IPS DF 4.7 (cell line): ENCODE measurements at regions not wholly inside any gene's neighbourhood (a gene's known extent, or its start where the extent isn't known, plus 50 kb on each side); places are given as distances from the start of the nearest gene placed in this dataset.

Source experiments
- DNase-seq: peaks from one replicate; pipeline ENCODE4 v3.0.0-alpha.2; 2013; ENCODE audit warnings: low spot score; ENCODE audit errors: extremely low read depth

- DNase-seq, result no peak
Observed at GRCh38 chr5:125130591-125130990, 384.2 kb upstream of the ZNF608 start.

DNA sequence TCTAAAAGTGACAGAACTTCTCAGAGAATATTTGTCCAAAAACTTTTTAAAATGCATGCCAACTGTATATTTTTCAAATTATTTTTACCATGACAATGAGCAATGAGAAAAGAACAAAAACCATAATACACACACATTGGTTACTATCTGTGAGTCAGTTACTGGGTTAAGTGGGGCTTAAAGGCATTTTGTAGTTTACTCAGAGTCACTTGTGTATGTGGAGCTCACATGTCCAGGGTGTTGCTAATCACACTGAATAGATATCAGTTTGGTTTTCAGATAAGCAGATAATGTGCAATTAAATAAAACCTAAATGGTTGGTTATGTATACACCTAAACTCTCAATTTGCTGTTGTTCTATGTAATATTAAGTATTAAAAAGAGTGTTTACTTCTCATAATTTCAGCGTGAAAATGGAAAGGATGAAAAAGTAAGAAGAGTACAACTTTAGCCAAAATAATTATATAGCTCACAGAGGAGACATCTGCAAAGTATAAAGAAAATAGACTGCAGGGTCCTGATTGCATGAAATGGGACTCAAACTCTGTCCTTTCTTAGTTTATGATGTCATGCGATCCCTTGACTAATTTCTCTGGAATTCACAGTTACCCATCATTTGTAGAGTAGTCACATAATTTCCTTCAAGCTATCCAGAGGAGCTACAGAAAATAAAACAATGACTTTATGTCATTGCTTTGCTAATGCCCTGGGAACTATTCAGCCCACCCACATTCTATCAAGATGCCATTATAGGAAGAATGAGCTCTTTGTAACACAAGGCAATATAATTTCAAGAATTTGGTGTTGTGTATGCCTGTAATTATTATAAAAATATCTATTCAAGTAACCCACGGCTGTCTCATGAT, 388.0 kb upstream of the ZNF608 start:
- no peak for DNase-seq

DNA sequence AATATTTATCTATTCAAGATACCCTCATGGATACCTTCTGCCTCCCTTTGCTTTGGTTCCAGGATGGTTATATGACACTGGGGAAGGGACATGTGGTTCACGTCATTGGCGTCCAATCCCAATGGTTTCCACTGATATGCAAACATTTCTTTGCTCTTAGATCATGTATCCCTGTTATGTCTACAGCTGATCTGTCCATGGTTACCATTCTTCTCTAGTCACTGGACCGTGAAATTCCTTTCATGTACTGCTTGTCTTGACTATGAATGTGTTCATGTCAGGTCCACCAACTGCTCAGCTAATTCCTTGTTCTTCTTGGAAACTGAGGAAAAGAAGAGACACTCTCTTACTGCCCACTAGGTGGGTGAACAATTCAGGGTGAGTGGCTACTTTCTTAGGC, 391.1 kb upstream of the ZNF608 start:
- no peak for DNase-seq

DNA sequence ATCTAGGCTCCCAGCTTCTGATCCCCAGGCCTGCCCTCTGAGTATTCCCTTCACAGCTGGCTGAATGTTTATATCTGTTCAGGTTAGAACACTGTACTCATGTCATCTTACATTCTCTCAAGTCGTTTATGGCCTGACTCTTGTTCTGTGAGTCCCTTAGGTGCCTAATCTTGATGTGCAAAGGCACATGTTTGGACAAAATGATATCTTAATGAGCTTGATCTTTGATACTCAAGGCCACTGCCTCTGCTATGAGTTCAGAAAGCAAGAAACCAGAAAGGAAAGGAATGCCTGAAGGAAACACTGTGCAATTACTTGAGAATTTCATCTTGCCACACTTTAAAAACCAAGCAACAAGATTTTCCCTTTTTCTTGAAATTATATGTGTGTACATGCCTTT, 391.8 kb upstream of the ZNF608 start:
- DNase-seq, result no peak

- DNase-seq, result no peak
Observed at GRCh38 chr5:125139590-125139989, 393.2 kb upstream of the ZNF608 start.

DNA sequence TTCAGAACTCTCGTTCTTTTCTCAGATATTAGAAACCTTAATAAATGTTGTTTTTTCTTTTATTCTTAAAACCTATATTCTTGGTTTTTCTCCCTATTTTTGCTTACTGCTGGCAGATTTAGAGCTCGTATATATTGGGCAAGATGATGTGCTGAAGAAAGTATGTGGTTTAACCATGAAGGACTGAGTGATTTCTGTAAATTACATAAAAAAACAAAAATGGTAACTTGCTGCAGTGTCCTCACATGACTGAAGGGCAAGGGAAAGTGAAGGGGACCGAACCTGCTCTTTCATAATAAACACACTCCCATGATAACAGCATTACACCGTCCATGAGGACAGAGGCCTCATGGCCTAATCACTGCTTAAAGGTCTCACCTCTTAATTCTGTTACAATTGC, 393.8 kb upstream of the ZNF608 start:
- DNase-seq, result no peak

DNA sequence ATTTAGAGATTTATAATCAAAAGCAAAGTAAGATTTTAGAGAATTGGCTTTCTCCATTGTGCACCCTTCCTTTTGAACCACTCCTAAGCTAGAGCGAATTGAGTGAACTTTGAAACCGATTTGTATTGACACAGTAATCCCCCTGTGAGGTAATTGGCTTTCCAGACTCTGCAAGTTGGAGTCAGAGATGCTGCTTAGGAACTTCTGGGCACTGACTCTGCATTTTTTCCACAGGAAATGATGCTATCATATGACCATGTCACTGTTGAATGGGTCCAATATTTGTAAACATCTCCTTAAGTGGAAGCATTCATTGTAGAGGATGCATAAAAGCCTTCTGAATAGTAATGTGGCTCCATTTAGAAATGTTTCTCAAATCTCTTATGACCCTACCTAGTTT, 394.4 kb upstream of the ZNF608 start:
- DNase-seq, result no peak

DNA sequence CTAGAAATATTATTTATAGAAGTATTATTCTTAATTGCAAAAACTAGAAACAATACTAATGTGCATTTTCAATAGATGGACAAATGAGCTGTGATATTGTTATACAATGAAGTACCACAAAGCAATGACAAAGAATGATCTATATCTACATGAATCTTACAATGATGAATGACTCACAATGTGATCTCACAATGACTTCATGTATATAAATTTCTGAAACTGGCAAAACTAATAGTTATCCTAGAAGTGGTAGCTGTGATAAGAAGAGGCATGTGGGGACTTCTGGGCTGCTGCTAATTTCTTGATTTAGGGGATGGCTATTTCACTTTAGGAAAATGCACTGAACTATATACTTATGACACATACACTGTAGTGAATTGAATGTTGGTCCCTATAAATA, 396.0 kb upstream of the ZNF608 start:
- DNase-seq, result no peak

- DNase-seq, result no peak
Observed at GRCh38 chr5:125143011-125143410, 396.6 kb upstream of the ZNF608 start.

DNA sequence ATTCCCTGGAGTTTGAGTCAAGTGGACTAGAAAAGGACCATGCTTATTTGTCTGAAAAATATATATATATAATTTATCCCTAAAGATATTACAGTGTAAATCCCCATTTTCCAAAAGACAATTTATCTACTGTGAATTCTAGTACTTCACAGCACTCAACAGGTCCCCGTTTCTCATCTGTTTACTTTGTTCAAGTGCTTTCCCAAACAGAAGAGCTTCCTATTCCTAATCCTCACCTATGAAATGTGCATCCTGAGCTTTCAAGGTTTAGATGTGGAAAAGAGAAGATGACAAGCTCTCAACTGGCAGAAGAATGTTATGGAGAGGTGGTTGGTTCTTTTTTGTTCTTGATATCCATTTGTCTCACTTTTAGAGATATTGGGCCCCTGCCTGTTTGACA, 401.6 kb upstream of the ZNF608 start:
- DNase-seq, result no peak

DNA sequence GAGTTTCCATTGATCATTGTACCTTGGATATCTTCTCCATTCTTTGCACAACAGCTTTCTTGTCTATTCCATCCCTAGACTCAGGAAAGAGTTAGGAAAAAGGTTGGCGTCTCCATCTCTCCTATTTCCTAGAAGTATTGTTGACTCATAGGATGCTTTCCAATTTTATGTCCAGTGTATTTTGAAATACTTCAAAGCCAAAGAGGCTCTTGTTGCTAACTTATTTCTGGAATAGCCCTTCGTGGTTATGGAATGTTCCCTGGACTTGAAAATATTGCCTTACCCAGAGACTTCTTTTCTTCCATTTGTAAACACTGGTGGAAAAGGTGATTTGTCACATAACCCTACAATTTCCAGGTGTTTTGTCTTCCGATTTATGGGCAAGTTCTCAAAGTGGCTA, 402.3 kb upstream of the ZNF608 start:
- DNase-seq, result no peak

GRCh38 chr5:125149110-125149509, 402.7 kb upstream of the ZNF608 start:
- DNase-seq, result no peak

DNA sequence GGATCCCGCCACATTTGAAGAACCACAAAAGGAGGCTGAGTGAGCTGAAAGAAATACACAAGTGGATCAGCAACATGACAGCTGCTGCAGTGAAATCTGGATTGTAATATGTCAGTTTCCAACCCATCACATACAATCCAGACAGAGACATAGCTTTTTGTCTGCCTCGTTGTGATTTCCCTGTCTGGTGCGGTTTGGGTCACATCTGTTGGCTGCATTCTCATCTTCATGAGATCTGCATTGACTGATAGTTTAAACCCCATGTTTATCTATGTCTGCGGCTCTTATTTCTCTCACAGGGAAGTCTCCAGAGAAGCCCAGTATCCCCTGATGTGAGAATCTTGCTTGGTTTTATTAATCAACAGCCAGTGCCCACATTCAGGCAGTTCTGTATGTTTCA, 403.1 kb upstream of the ZNF608 start:
- DNase-seq, result no peak

DNA sequence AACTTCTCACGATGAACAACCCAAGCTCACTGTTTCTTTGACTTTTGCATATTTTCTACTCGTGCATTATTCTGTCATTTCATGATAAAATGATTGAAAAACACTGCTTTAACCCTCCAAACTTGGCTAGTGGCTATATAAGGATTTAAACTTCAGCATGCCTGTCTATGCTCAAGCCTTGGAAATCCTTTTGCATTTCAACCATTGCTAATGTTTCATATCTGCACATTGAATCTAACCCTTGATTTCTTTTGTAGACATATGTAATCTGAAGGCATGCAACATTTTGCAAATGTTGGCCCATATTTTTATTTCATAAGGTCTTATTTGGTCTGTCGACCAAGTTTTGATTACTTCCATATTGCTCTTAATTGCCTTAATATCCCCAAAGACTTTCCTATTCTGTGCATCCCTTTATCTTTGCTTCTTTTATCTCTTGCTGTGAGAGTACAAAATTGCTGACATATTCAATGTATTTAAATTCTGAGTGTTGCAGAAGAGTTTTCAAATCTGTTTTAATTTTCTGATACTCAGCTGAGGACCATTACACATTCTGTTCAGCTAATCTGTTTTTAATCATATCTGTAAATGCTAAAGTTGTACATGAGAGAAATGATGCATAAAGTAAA, 403.7 kb upstream of the ZNF608 start:
- no peak for DNase-seq

DNA sequence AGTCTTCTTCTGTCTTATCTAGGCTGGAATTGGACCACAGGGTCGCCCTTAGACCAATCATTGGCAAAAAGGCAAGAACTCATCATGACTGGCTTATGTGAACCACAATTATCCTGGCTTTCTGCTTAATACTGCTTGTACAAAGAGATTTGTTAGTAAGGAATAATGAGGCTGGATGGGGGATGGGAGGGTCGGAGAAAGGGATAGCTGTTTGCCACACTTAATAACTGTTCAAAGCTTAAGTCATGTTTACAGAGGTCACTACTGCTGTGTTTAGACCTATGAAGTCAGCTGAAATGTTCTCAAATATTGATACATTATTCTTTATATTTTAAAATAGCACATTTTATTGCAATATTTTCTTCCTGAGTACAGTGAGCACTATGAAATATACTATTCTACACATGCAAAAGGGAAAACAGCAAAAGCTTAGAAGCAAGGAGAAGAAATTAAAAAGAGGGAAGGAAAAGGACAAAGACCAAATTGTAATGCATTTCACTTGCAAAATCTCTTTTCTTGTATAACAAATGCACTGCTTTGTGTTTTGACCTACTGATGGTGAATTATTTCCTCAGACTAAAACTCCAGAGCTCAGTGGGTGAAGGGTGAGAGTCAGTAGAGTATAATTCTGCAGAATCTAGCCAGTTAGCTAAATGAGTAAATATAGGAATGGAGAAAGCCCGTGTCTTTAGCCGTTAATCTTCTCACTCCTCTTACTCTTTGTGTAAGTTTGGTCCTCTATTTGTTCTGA, 404.9 kb upstream of the ZNF608 start:
- DNase-seq, result no peak

DNA sequence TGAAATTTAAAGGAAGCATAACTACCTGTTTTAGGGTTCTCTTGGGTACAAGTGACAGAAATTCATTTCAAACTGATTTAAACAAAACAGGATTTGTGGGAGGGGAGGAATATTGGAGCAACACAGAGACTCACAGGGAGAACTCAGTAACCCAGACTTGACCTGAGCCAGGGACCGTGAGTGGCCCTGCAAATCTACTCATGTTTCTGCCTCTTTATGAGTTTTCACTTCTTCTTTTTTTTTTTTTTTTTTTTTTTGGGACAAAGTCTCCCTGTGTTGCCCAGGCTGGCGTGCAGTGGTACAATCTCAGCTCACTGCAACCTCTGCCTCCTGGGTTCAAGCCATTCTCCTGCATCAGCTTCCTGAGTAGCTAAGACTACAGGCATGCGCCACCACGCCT, 405.6 kb upstream of the ZNF608 start:
- no peak for DNase-seq

- DNase-seq, result no peak
Observed at GRCh38 chr5:125152461-125153189, 406.2 kb upstream of the ZNF608 start.

- DNase-seq, result no peak
Observed at GRCh38 chr5:125153231-125153630, 406.8 kb upstream of the ZNF608 start.

DNA sequence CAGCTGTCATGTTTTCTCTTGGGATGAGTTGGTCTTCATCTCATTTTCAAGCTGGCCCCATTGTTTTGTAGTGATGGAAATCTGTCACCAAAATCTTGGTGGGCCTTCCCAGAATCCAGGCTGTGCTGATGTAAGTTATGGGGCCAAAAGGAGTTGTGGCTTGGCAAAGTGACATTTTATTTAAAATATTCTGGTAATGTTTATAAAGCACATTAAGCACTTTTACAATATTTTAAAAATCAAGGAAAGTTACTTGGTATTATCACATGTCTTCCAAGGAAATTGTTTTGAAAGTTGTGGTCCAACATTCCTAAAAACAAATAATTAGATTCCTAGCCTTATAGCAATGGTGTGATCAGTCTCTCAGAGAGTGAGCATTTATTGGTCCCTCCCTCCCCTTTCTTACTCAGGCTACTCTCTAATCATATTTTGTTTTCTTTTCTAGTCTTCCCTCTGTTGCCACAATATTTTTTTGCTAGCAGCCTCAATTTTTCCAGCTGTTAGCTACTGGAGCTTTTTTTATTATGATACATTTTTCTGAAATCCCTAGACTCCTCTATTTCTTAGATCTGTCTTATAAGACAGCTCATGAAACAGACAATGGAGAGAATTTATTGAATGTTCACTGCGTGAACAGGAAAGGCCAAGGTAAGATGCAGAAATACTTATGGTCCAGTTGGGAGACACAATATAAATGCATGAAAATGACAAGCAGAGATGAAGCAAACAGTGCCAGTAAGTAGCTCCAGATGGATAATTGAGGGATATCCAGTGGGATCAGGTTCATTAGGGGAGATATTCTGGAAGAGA, 408.1 kb upstream of the ZNF608 start:
- DNase-seq, result no peak

- DNase-seq, result no peak
Observed at GRCh38 chr5:125160787-125161502, 414.5 kb upstream of the ZNF608 start.
